GM11168 (cell line): ENCODE measurements at regions not wholly inside any gene's neighbourhood (a gene's known extent, or its start where the extent isn't known, plus 50 kb on each side); places are given as distances from the start of the nearest gene placed in this dataset.
"Not testable (repeated sequence)": the region's sequence is repeated elsewhere in the genome, so short reads cannot be mapped to it uniquely, and the experiment has no call there.

Experiments used
- in situ Hi-C: fragments of 300-500 bp; cut with MboI; formaldehyde crosslinking; loops from one replicate; pipeline ENCODE4 v1.12.0; 2022; ENCODE audit warnings: low sequenced_read_pairs; ENCODE audit not compliant: unreplicated experiment

DNA sequence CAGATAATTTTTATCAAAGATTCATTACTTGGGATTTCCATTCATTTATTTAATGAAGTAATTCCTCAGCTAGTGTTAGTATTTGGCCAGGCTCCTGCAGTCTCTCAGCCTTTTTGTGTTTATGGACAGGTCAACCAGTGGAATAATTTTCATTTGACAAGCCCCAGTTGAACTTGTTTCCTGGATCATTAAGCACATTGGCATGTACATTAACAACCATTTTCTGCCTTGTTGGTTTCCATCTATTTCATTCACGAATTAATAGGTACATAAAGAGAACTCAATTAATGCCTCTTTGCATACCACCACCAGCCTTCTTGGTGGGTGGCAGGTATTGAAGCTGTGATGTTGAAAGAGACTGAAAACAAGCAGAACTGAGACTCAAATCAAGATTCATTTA, 745.2 kb downstream of the KCNA4 start:
- in situ Hi-C loops: no loop called here

DNA sequence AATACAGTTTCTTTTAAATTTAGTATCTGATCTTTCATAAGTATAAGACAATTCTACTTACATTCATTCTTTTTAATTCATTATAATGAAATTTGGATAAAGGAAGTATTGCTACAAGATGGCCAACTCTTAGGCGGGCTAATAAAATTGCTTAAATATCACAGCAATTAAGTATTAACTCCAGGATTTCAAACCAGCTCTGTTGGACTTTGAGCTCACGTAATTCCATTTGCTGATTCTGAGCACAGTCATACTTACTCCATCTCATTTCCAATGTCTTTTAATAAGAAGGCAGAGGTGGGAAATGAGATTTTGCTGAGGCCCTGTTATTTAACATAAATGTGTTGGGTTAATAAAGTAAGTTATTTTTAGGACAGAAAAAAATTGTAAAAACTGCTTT, 748.1 kb downstream of the KCNA4 start:
- in situ Hi-C loops: no loop called here

DNA sequence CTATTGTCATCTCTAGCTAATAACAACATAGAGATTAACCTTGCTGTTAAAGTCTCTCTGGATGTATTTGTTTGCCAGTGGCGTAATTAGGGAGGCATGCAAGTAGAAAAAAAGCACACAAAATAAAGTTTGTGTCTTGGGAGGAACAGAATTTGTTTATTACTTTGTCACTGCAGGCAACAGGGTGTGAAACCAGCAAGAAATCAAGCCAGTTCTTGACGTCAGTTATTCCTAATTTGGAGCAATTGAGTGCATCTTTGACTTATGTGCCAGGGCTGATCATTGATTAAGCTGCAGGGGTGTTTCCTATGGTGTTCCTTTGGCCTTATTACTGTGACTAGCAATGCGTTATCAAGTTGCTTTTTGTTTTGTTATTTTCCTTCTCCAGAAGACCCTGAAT, 751.0 kb downstream of the KCNA4 start:
- in situ Hi-C loops: no loop called here

DNA sequence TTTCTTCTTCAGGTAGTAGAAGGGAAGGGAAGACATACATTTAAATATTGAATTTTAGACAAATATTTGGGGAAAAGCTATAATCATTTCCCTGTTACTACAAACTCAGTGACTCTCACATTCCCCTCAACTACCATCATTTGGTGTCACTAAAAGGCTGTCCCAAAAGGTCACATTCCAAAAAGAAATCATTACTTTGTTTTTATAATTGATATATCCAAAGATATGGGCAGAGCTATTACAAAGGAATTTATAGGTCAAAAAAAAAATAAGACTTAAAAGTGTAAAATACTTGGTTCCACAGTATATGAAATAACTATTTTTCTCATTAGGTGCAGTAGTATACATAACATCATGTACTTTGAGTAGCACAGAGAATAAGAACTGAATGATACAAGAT, 751.4 kb downstream of the KCNA4 start:
- in situ Hi-C loops: no loop called here

DNA sequence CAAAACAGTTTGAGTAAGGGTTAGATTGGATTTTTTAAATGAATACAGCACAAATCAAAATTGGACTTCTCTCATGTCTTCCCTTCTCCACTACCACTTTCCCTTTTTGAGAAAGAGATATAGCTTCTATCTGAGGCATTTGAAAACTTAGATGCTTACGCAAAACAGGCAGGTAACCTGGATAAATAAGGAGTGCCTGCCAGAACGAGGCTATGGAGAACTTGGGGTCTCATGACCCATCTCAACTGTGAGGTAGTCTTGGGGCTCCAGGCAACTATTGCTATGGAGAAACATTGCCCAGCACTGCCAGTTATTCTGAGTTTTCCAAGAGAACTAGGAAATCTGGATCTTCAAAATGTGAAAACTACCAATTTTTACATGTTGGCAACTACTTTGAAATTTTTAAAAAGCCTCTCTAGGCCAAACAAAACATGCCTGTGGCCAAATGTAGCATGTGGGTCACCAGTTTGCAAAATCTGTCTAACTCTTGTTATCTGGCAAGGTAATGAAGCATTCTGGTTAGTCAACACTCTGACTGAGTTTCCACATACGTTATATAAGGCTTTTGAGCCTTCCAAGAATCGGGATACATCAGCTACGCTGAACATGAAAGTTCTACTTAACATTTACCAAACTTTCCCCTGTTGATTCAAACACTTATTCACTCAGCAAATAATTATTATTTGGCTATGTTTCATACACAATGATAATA, 752.7 kb downstream of the KCNA4 start:
- in situ Hi-C loops: no loop called here

DNA sequence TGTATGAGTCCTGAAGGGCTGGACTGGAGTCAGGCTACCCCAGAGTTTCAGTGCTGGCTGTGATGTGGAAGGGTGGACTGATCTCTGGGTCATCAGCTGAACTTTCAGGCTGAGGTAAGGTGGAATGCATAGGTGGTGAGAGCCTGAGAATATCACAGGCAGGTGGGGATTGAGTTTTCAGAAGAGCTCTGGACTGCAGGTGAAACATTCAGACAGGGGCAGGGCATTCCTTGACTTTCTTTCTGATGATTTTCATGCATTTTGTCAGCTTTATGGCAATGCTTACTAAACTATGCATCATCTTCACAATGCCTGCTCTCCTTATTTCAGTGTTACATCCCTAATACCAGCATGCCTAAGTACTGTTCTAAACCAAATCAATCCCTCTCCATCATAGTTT, 755.0 kb downstream of the KCNA4 start:
- in situ Hi-C loops: no loop called here

DNA sequence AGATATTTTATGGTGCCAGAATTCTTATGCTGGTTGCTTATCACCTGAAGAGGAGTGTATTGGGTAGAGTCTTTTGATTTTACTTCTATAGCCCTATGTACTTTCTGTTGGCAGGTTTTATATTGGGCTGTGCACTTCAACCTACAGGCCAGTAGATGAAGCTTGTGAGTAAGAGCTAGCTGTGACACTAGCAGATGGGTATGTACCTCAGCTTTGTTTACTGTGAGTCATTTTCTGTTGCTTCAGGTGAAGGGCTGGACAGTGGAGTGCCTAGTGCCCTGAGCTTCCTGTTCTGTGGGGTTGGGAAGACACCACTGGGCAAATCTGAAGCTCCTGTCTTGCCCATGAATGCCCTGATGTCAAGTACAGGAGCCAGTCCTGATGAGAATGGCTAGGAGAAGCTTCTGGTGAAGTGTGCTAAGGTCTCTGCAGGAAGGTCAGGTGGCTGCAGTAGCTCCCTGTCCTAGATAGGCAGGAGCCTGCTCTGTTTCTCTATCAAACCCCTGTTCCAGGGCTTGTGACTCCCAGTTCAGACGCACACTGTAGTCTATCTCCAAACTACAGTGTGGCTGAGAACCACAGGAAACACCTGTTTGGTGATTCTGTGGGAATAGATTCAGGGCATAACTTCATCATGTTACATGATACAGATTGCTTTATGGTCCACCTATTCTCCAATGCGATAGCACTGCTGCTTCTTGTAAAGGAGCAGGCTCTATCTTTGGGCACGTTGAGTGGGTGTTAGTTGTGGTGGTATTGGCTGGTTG, 755.7 kb downstream of the KCNA4 start:
- in situ Hi-C loops: no loop called here

DNA sequence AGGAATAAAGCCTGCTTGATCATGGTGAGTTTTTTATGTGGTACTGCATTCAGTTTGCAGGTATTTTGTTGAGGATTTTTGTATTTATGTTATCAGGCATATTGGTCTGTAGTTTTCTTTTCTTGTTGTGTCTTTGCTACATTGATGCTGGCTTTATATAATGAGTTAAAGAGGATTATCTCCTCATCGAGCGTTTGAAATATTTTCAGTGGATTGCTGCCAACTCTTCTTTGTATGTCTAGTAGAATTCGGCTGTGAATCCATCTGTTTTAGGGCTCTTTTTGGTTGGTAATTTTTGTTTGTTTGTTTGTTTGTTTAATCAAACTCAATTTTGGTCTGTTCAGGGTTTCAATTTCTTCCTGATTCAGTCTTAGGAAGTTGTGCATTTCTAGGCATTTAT, 758.4 kb downstream of the KCNA4 start:
- in situ Hi-C loops: no loop called here

DNA sequence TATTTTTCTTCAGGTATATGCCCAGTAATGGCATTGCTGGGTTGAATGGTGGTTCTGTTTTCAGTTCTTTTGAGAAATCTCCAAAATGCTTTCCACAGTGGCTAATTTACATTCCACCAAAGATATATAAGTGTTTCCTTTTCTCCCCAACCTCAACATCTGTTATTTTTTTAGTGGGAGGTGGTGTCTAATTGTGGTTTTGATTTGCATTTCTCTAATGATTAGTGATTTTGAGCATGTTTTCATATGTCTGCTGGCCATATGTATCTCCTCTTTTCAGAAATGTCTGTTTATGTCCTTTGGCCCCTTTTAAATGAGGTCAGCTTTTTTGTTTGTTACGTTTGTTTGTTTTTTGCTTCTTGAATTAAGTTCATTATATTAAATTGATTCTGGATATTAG, 760.2 kb downstream of the KCNA4 start:
- in situ Hi-C loops: no loop called here

DNA sequence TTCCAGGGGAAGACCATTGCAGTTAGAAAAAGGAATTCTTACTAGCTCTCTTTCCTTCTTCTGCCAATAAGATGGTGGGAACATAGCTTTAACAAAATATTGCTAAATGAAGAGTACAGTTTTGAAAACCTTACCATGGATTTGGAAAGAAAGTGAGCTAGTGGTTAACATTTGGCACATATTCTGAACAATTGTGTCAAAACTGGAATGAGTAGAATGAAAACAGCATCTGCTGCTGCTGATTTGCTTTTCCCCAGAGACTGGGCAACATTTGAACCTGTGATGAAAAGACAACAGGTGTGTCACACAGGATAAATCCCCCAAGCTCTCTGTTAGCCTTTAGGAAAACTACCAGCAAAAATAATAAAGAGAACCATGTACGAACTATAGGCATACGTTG, 761.4 kb downstream of the KCNA4 start:
- in situ Hi-C loops: no loop called here

DNA sequence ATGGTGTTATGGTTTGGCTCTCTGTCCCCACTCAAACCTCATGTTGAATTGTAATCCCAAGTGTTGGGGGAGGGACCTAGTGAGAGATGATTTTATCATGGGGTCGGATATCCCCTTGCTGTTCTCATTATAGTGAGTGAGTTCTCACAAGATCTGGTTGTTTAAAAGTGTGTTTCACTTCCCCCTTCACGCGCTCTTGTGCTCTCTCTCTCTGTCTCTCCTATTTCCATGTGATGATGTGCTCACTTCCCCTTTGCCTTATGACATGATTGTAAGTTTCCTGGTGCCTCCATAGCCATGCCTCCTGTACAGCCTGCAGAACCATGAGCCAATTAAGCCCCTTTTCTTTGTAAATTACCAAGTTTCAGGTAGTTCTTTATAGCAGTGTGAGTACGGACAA, 765.1 kb downstream of the KCNA4 start:
- in situ Hi-C loops: no loop called here

DNA sequence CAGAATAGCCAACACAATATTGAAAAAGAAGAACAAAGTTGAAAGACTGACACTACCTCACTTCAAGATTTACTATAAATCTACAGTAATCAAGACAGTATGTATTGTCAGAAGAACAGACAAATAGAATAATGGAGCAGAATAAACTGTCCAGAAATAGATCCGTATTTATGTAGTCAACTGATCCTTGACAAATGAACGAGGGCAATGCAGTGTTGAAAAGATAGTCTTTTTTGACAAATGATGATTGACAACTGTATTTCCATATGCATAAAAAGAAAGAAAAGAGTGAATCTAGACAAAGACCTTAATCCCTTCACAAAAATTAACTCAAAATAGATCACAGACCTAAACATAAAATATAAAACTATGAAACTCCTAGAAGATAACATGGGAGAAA, 767.1 kb downstream of the KCNA4 start:
- in situ Hi-C loops: no loop called here

DNA sequence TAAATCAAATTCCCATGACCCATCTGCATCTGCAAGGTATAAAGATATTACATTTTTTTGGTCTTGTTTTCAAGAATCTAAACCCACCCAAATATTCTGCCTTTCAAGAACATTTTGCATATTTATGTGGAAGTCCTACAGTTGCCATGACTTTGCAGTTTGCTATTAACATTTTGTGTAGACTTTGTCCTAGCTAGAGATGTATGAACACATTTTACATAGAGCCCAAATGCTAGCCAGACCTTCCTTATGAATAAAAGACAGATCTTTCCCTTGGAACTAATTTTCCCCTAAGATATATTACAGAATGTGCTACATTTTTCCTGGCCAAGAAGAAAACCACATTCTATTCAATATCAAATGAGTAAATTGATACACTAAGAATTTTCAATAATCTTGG, 772.5 kb downstream of the KCNA4 start:
- in situ Hi-C loops: no loop called here

DNA sequence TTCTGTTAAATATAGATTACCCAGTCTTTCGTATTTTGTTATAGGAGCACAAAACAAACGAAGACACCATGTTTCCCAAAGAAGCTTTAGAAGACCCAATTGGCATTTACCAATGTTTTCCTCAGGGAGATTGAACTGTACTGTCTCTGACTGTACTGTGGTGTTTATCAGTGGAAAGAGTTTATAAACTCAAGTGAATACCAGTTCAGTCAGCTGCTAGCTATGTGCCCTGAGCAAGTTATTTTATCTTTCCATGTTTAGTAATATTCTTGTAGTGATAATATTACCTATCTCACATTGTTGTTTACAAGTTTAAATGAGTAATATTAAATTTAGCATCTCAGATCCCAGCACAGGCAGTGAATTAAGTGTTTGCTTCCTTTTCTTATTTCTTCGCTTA, 773.2 kb downstream of the KCNA4 start:
- in situ Hi-C loops: no loop called here

DNA sequence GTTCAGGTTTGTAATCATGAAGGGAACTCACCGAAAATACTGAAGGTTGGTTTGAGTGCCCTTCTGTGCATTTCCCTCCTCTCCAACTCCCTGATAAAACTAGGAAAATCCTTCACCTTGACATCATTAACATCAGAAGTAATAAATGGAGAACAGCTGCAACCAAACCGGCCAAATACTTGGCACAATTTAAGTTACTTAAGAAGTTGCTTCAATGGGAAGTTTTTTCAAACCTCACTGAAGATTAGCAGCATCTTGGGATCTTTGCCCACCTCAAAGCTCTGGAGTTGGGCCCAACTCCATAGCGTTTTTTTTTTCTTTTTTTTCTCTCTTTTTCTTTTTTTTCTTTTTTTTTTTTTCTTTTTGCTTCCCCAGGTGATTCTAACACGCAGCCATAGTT, 784.8 kb downstream of the KCNA4 start:
- in situ Hi-C loops: no loop called here

DNA sequence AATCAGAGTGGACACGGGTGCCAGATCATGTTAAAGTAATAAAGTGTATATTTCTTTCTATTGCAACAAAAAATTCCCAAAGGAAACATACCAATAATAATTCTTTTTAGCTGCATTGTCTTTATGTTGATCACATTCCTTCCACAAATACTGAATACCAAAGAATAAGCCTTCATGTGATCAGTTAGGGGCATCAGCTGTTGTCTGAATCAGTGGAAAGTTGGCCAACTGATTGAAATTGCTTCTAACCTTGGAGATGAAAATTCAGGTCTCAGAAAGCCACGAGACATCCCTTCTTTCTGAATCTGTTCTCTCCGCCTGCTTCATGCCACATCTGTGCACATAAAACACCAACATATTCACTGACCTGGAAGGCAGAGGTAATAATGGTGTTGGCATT, 785.2 kb downstream of the KCNA4 start:
- in situ Hi-C loops: no loop called here

DNA sequence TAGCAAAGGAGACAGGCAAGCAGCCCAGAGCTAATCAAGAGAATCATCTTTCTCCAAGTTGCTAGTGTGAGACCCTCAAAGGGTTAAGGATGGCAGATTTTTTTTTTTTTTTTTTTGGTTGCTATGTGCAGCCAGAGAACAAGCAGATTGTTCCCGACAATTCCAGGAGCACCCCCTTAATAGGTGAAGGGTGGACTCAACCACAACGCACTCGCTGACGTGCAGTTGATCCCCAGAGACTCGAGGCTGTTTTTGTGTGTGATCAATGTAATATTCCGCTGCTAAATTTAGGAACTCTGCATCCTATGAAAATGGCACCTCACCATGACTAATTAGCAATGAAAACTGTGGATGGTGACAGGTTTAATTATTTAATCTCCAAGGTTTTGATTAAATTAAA, 789.0 kb downstream of the KCNA4 start:
- in situ Hi-C loops: no loop called here

DNA sequence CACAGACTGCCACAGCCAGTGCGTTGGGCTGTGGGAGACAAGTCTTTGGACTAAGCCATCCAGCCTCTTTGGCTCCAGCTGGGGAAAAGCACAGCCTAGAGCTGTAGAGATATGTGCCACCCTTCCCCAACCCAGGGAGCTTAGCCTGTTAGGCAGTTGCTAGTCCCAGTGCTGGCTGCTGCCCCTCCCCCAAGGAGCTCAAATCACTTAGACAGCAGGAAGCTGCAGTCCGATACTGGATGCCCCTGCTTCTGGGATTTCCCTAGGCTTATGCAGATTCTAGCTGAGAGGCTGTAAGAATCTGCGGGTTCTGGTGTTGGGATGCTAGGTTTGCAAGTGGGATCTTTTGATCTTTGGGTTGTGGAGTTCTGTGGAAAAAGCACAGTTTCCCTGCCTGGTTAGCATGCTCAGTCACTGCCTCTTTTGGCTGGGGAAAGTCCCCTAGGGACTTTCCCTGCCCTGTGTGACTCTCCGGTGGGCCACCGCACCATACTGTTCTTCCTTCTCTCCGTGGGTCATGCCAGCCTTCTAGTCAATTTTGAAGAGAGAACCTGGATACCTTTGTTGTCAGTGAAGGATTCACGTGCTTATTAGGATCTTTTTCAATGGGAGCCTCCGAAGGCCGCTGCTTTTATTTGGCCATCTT, 792.0 kb downstream of the KCNA4 start:
- in situ Hi-C loops: no loop called here

DNA sequence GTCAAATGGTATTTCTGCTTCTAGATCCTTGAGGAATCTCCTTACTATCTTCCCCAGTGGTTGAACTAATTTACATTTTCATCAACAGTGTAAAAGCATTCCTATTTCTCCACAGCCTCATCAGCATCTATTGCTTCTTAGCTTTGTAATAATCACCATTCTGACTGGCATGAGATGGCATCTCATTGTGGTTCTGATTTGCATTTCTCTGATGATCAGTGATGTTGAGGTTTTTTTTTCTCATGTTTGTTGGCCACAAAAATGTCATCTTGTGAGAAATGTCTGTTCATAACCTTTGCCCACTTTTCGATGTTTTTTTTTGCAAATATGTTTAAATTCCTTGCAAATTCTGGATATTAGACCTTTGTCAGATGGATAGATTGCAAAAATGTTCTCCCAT, 797.3 kb downstream of the KCNA4 start:
- in situ Hi-C loops: not testable (repeated sequence)

DNA sequence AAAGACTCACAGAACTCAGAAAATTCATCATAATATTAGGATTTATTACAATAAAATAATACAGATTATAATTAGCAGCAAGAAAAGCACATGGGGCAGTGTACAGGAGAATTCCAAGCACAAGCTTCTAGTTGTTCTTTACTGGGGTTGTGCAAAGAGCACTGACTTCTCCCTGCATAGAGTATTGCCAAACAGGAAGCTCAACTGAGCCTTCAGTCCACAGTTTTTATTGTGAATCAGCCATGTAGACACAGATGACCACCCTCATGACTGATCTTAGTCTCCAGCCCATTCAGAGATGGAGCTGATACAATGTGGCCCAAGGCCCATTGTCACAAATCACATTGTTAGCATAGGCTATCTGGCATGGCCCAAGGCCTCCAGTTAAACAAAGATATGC, 798.9 kb downstream of the KCNA4 start:
- in situ Hi-C loops: no loop called here

DNA sequence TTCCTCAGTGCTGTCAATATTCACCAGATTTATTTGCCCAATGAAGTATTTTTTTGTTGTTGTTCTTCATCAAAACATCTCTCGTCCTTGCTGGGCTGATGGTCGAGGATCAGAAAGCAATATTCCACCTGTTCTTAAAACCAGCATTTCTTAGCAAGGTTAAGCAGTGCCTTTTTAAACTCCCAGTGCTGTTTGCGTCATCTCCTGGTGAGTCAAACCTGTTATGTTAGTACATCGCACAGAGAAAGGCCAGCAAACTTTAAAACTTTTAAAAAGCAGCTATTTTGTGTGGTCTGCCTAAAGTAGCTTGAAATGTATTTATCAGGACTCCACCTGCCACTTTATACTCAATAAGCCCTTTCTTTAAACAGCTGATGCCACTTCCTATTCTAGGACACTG, 802.0 kb downstream of the KCNA4 start:
- in situ Hi-C loops: no loop called here

DNA sequence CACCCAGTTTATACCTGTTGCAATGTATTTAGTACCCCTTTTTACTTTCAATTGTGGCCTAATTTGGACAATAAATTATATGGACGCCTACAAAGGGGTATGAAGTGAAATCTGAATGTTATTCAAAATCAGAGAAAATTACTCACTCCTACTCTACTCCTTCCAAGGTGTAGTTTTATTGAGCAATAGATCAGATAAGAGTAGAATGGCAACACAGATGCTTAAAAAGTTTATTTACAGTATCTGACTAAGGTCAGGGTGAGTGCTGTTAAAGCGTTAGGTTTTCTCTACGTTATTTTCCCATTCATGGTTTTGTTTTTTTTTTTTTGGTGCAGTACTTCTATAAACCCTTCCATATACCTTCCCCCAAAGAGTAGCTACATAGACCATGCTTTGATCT, 805.6 kb downstream of the KCNA4 start:
- in situ Hi-C loops: no loop called here
